SU-DHL-6 (cell line): ENCODE measurements at regions not wholly inside any gene's neighbourhood (a gene's known extent, or its start where the extent isn't known, plus 50 kb on each side); places are given as distances from the start of the nearest gene placed in this dataset.

Experiments
- EZH2phosphoT487 ChIP-seq: fragments of 200-600 bp; sonication (generic), shearing (Covaris generic); conservative IDR thresholded peaks from 2 replicates; pipeline ENCODE4 v1.6.1; 2018; ENCODE audit warnings: mild to moderate bottlenecking, antibody characterized with exemption, low read length, moderate library complexity, mixed read lengths
- TF ChIP-seq, protein P1 (sequence below): fragments of 200-600 bp; sonication (generic); IDR thresholded peaks from one replicate; pipeline ENCODE4 v1.5.1; 2017; ENCODE audit warnings: antibody characterized with exemption, mild to moderate bottlenecking, low read length, moderate library complexity; ENCODE audit not compliant: insufficient read depth, poor library complexity, severe bottlenecking

DNA sequence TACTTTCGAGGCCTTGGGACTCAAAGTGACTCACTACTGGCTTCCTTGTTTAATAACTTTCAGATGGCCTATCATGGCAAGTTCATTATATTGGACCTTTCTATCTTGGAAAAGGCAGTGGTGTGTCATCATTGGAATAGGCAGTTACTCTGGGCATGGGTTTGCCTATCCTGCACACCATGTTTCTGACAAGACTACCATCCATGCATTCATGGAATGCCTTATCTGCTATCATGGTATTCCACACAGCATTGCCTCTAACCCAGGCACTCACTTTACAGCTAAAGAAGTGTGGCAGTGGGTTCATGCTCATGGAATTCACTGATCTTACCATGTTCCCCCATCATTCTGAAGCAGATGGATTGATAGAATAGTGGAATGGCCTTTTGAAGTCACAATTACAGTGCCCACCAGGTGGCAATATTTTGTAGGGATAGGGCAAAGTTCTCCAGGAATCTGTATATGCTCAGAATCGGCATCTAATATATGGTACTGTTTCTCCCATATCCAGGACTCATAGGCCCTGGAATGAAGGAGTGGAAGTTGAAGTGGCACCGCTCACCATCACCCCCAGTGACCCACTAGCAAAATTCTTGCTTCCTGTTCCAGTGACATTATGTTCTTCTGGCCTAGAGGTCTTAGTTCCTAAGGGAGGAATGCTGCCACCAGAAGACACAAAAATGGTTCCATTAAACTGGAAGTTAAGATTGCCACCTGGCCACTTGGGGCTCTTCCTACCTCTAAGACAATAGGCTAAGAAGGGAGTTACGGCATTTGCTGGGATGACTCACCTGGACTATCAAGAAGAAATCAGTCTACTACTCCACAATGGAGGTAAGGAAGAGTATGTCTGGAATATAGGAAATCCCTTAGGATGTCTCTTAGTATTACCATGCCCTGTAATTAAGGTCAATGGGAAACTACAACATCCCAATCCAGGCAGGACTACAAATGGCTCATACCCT lies 1161.4 kb downstream of the SI start:
- TF ChIP-seq, protein P1, sequence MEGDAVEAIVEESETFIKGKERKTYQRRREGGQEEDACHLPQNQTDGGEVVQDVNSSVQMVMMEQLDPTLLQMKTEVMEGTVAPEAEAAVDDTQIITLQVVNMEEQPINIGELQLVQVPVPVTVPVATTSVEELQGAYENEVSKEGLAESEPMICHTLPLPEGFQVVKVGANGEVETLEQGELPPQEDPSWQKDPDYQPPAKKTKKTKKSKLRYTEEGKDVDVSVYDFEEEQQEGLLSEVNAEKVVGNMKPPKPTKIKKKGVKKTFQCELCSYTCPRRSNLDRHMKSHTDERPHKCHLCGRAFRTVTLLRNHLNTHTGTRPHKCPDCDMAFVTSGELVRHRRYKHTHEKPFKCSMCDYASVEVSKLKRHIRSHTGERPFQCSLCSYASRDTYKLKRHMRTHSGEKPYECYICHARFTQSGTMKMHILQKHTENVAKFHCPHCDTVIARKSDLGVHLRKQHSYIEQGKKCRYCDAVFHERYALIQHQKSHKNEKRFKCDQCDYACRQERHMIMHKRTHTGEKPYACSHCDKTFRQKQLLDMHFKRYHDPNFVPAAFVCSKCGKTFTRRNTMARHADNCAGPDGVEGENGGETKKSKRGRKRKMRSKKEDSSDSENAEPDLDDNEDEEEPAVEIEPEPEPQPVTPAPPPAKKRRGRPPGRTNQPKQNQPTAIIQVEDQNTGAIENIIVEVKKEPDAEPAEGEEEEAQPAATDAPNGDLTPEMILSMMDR = peak; percentile 20
- TF ChIP-seq EZH2phosphoT487 = no peak
